HFFc6 (cell line): ENCODE measurements at regions not wholly inside any gene's neighbourhood (a gene's known extent, or its start where the extent isn't known, plus 50 kb on each side); places are given as distances from the start of the nearest gene placed in this dataset.

Source experiments
- DNase-seq: peaks from one replicate; pipeline ENCODE4 v3.0.0-alpha.2; 2018
- H3K27ac Mint-ChIP-seq: 2 replicates; pipeline ENCODE4 v1.8.0; 2020; ENCODE audit warnings: mild to moderate bottlenecking, mixed read lengths
- H3K27me3 Mint-ChIP-seq: 2 replicates; pipeline ENCODE4 v1.8.0; 2021; ENCODE audit warnings: mild to moderate bottlenecking, moderate library complexity, mixed read lengths; ENCODE audit not compliant: insufficient read depth
- H3K36me3 Mint-ChIP-seq: 2 replicates; pipeline ENCODE4 v1.8.0; 2021; ENCODE audit warnings: low read depth, mixed read lengths
- H3K4me1 Mint-ChIP-seq: 2 replicates; pipeline ENCODE4 v1.8.0; 2020; ENCODE audit warnings: low read depth, mixed read lengths
- H3K4me3 Mint-ChIP-seq: 2 replicates; pipeline ENCODE4 v1.8.0; 2020; ENCODE audit warnings: mild to moderate bottlenecking, moderate library complexity, mixed read lengths
- H3K9me3 Mint-ChIP-seq: 2 replicates; pipeline ENCODE4 v1.8.0; 2020; ENCODE audit warnings: mild to moderate bottlenecking, mixed read lengths
- TF ChIP-seq, protein P1 (sequence below): fragments of 200-600 bp; sonication (generic); IDR thresholded peaks from 2 replicates; pipeline ENCODE4 v1.5.0; 2021; ENCODE audit warnings: antibody characterized with exemption, mild to moderate bottlenecking

DNA sequence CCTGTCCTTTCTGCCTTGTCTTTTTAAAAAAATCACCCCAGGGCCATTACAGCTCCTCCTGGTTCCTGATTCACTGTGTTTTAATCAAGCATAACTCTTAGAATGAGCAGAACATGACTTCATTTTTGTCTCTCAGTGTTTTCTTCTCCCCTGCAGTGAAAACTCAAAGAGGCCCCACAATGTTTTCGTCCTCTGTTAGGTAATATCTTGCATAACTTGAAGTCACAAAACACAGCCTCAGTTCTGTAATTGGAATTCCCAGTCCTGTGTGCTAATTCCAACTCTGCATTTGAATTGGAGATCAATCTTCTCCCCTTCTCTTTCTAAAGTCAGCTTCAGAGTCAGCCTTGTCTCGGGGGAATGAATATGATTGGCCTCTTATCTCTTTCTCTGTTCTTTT lies 186.5 kb upstream of the NAV2 start:
- H3K4me1 Mint-ChIP-seq, result no peaks in the 10 kb centered on the region
- H3K36me3 Mint-ChIP-seq, result no peaks in the 10 kb centered on the region
- H3K4me3 Mint-ChIP-seq, result no peak overlapping the region
- H3K27ac Mint-ChIP-seq, result no peak overlapping the region
- H3K9me3 Mint-ChIP-seq, result no peaks in the 10 kb centered on the region
- H3K27me3 Mint-ChIP-seq, result peaks cover 61% of the 10 kb centered on the region
- TF ChIP-seq, protein P1, sequence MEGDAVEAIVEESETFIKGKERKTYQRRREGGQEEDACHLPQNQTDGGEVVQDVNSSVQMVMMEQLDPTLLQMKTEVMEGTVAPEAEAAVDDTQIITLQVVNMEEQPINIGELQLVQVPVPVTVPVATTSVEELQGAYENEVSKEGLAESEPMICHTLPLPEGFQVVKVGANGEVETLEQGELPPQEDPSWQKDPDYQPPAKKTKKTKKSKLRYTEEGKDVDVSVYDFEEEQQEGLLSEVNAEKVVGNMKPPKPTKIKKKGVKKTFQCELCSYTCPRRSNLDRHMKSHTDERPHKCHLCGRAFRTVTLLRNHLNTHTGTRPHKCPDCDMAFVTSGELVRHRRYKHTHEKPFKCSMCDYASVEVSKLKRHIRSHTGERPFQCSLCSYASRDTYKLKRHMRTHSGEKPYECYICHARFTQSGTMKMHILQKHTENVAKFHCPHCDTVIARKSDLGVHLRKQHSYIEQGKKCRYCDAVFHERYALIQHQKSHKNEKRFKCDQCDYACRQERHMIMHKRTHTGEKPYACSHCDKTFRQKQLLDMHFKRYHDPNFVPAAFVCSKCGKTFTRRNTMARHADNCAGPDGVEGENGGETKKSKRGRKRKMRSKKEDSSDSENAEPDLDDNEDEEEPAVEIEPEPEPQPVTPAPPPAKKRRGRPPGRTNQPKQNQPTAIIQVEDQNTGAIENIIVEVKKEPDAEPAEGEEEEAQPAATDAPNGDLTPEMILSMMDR, result no peak
- DNase-seq, result no peak

DNA sequence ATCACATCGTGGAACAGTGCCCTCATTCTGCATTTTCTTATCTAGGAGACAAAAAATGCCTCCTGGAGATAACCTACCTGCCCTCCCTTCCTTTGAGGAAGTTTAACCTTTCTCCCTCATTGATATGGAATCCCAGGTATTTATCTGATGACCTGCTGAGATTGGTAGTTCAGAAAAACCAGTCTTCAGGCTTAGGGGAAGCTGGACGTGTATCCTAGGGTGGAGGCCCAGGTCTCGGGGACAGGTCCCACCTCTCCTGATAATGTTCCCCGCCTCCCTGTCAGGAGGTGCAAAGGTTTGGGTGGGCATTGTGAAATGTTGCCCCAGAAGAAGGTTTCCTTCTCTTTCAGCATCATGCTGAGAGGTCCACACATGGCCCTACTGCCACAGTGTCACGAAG lies 186.9 kb upstream of the NAV2 start:
- Mint-ChIP-seq H3K27me3 (peaks cover 63% of the 10 kb centered on the region), H3K27ac (no peak overlapping the region)
- DNase-seq, result no peak

DNA sequence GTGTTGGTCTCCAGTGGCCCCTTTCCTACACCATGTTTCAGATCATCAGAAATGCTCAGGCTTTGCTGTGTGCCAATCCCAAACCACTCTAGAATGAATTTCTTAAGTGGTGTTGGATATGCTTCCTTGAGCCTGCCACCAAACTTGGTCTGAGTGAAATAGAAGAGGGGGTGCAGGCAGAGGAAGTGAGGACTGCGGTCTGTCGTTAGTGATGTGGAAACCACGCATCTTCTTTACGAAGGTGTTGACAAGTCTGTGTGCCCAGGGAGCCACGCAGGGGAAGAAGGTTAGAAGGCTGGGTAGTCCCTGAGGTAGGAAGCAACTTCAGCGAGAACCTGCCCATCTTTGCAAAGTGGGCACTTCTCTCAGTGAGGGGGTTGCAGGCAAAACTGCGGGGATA lies 187.4 kb upstream of the NAV2 start:
- H3K36me3 Mint-ChIP-seq, result no peaks in the 10 kb centered on the region
- H3K4me3 Mint-ChIP-seq, result no peak overlapping the region
- DNase-seq, result no peak
- no peak overlapping the region for H3K27ac Mint-ChIP-seq
- no peaks in the 10 kb centered on the region for H3K4me1 Mint-ChIP-seq
- TF ChIP-seq, protein P1, result no peak
- peaks cover 64% of the 10 kb centered on the region for H3K27me3 Mint-ChIP-seq
- no peaks in the 10 kb centered on the region for H3K9me3 Mint-ChIP-seq

More for the DNA sequence above, 186.9 kb upstream of the NAV2 start:
- Mint-ChIP-seq H3K4me1 (no peaks in the 10 kb centered on the region), H3K4me3 (no peak overlapping the region), H3K9me3 (no peaks in the 10 kb centered on the region), H3K36me3 (no peaks in the 10 kb centered on the region)
- TF ChIP-seq, protein P1, result no peak

DNA sequence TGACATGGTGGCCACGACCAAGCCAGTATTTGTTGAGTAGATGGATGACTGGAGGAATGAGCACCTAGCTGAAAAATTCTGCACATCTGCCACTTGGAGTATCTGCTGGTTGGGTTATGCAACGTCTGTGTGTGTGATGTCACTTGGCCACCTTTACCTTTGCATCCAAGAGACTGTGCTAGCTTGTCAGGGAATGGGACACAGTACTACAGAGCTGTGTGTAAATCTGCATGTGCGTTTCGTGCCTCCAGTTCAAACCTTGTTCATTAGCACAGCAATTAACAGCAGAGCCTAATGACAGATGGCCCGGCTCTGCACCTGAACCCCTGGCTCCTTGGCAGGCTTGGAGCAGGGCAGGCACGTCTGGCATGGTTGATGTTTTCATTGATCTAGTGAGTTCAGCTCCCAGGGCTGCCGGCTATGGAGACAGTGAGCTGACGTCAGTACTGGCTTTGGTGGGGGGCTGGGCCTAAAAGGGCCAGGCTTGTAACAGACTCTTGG lies 188.4 kb upstream of the NAV2 start:
- no peak for DNase-seq
- Mint-ChIP-seq H3K27me3 (peaks cover 63% of the 10 kb centered on the region), H3K4me3 (no peak overlapping the region), H3K27ac (no peak overlapping the region), H3K9me3 (no peaks in the 10 kb centered on the region), H3K4me1 (no peaks in the 10 kb centered on the region), H3K36me3 (no peaks in the 10 kb centered on the region)
- TF ChIP-seq, protein P1, result no peak

DNA sequence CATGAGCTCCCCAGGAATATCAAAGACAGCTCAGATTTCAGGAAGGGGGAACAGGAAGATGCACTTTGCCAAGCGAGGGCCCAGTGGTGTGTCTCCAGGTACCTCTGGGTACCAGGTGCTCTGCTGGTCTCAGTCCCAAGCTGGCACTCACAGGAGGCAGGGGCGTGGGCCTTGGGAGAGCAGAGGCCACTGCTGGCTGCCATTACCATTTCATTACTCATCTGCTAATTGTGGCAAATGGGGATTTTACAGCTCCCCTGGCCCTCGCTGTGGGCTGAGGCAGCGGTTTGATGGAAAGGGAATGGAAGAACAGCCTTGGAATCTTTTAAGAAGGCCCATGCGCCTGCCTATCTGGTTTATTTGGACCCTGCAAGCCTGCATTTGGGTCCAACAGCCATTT lies 192.0 kb upstream of the NAV2 start:
- Mint-ChIP-seq H3K9me3 (no peaks in the 10 kb centered on the region), H3K4me1 (no peaks in the 10 kb centered on the region), H3K36me3 (no peaks in the 10 kb centered on the region), H3K27ac (no peak overlapping the region), H3K27me3 (peaks cover 59% of the 10 kb centered on the region), H3K4me3 (no peak overlapping the region)
- TF ChIP-seq, protein P1, result no peak
- DNase-seq, result no peak
